ENCODE measurements at regions not wholly inside any gene's neighbourhood (a gene's known extent, or its start where the extent isn't known, plus 50 kb on each side); places are given as distances from the start of the nearest gene placed in this dataset.
"Not testable (repeated sequence)": the region's sequence is repeated elsewhere in the genome, so short reads cannot be mapped to it uniquely, and the experiment has no call there.

- Histone ChIP-seq H3K27me3 (replicated peaks; ENCODE audit: insufficient read depth, low read depth, low read length, poor library complexity) (no peaks in the 10 kb centered on the region), H3K4me1 (ENCODE audit: insufficient read depth, low read length, poor library complexity, severe bottlenecking) (no peaks in the 10 kb centered on the region), H3K36me3 (ENCODE audit: insufficient read depth, low read length, poor library complexity, severe bottlenecking) (no peaks in the 10 kb centered on the region), H3K9me3 (ENCODE audit: low read depth, low read length, poor library complexity, severe bottlenecking) (peaks cover 3% of the 10 kb centered on the region), H3K27ac (ENCODE audit: low read depth, low read length, poor library complexity, severe bottlenecking) (no peak overlapping the region), H3K4me3 (ENCODE audit: low read depth, low read length, poor library complexity, severe bottlenecking) (no peak overlapping the region)
- no TSS peak for BruUV-seq (replicated peaks)
- CTCF ChIA-PET = no interaction called here
- intact Hi-C loops (cut with micrococcal nuclease; ENCODE audit: unreplicated experiment) = no loop called here
- POLR2A ChIA-PET (ENCODE audit: low non-redundant PET) = no interaction called here
- no peak for DNase-seq (ENCODE audit: low spot score)
- no peak for TF ChIP-seq CTCF (conservative IDR thresholded peaks at IDR 0.05; ENCODE audit: low read depth, low read length)
- no peak for TF ChIP-seq EZH2 (IDR thresholded peaks at IDR 0.05; ENCODE audit: borderline replicate concordance, low read depth, low read length, poor library complexity, severe bottlenecking)
These were observed 306.5 kb downstream of the KCTD12 start for GRCh38 chr13:76579701-76580100.

- not testable (repeated sequence) for BruUV-seq (replicated peaks)
These were observed 310.6 kb downstream of the KCTD12 start for GRCh38 chr13:76575634-76576033.

GRCh38 chr13:76570510-76570971 is 315.7 kb downstream of the KCTD12 start:
- no peak for TF ChIP-seq EZH2 (IDR thresholded peaks at IDR 0.05; ENCODE audit: borderline replicate concordance, low read depth, low read length, poor library complexity, severe bottlenecking)
- no peak for TF ChIP-seq CTCF (conservative IDR thresholded peaks at IDR 0.05; ENCODE audit: low read depth, low read length)
- intact Hi-C loops (cut with micrococcal nuclease; ENCODE audit: unreplicated experiment) = no loop called here
- no peak for DNase-seq (ENCODE audit: low spot score)
- Histone ChIP-seq H3K27ac (ENCODE audit: low read depth, low read length, poor library complexity, severe bottlenecking) (no peak overlapping the region), H3K36me3 (ENCODE audit: insufficient read depth, low read length, poor library complexity, severe bottlenecking) (no peaks in the 10 kb centered on the region), H3K4me1 (ENCODE audit: insufficient read depth, low read length, poor library complexity, severe bottlenecking) (no peaks in the 10 kb centered on the region), H3K27me3 (replicated peaks; ENCODE audit: insufficient read depth, low read depth, low read length, poor library complexity) (peaks cover 10% of the 10 kb centered on the region), H3K9me3 (ENCODE audit: low read depth, low read length, poor library complexity, severe bottlenecking) (no peaks in the 10 kb centered on the region), H3K4me3 (ENCODE audit: low read depth, low read length, poor library complexity, severe bottlenecking) (no peak overlapping the region)
- no TSS peak for BruUV-seq (replicated peaks)
- ChIA-PET POLR2A (ENCODE audit: low non-redundant PET) (no interaction called here), CTCF (no interaction called here)

More at GRCh38 chr13:76575634-76576033, 310.6 kb downstream of the KCTD12 start:
- POLR2A ChIA-PET (ENCODE audit: low non-redundant PET); CTCF ChIA-PET; H3K36me3 ChIP-seq (ENCODE audit: insufficient read depth, low read length, poor library complexity, severe bottlenecking); intact Hi-C loops (cut with micrococcal nuclease; ENCODE audit: unreplicated experiment); H3K4me3 ChIP-seq (ENCODE audit: low read depth, low read length, poor library complexity, severe bottlenecking); H3K27me3 ChIP-seq (replicated peaks; ENCODE audit: insufficient read depth, low read depth, low read length, poor library complexity); H3K27ac ChIP-seq (ENCODE audit: low read depth, low read length, poor library complexity, severe bottlenecking); H3K4me1 ChIP-seq (ENCODE audit: insufficient read depth, low read length, poor library complexity, severe bottlenecking); DNase-seq (ENCODE audit: low spot score); H3K9me3 ChIP-seq (ENCODE audit: low read depth, low read length, poor library complexity, severe bottlenecking): not testable (repeated sequence)

- CTCF ChIA-PET = no interaction called here
These were observed 329.6 kb downstream of the KCTD12 start for GRCh38 chr13:76556627-76557026.

More at GRCh38 chr13:76556627-76557026, 329.6 kb downstream of the KCTD12 start:
- DNase-seq (ENCODE audit: low spot score) = no peak
- Histone ChIP-seq H3K27ac (ENCODE audit: low read depth, low read length, poor library complexity, severe bottlenecking) (no peak overlapping the region), H3K4me3 (ENCODE audit: low read depth, low read length, poor library complexity, severe bottlenecking) (no peak overlapping the region), H3K4me1 (ENCODE audit: insufficient read depth, low read length, poor library complexity, severe bottlenecking) (no peaks in the 10 kb centered on the region), H3K36me3 (ENCODE audit: insufficient read depth, low read length, poor library complexity, severe bottlenecking) (no peaks in the 10 kb centered on the region), H3K27me3 (replicated peaks; ENCODE audit: insufficient read depth, low read depth, low read length, poor library complexity) (no peaks in the 10 kb centered on the region), H3K9me3 (ENCODE audit: low read depth, low read length, poor library complexity, severe bottlenecking) (no peaks in the 10 kb centered on the region)
- BruUV-seq (replicated peaks) = no TSS peak
- no peak for TF ChIP-seq CTCF (conservative IDR thresholded peaks at IDR 0.05; ENCODE audit: low read depth, low read length)
- TF ChIP-seq EZH2 (IDR thresholded peaks at IDR 0.05; ENCODE audit: borderline replicate concordance, low read depth, low read length, poor library complexity, severe bottlenecking) = no peak
- intact Hi-C loops (cut with micrococcal nuclease; ENCODE audit: unreplicated experiment) = no loop called here
- POLR2A ChIA-PET (ENCODE audit: low non-redundant PET) = no interaction called here

All from A673 (cell line).